HL-60 (cell line): ENCODE measurements at regions not wholly inside any gene's neighbourhood (a gene's known extent, or its start where the extent isn't known, plus 50 kb on each side); places are given as distances from the start of the nearest gene placed in this dataset.
A peak's percentile ranks its signal among the peaks of the same experiment; 100 is the strongest.

Source experiments
- DNase-seq, 2 experiments: peaks; one replicate each; pipeline ENCODE4 v3.0.0-alpha.2; 2010 to 2020; ENCODE audit warnings: low read depth in 1 of 2, low spot score in 1 of 2
- H3K27ac ChIP-seq: fragments of 250-450 bp; sonication (Bioruptor Pico); replicated peaks from 2 replicates; pipeline ENCODE4 v1.5.1; 2020; ENCODE audit warnings: mild to moderate bottlenecking, moderate library complexity
- H3K27me3 ChIP-seq: fragments of 250-450 bp; sonication (Bioruptor Pico); 2 replicates; pipeline ENCODE4 v1.5.1; 2021; ENCODE audit warnings: mild to moderate bottlenecking, moderate library complexity; ENCODE audit not compliant: insufficient read depth, poor library complexity, severe bottlenecking
- H3K4me3 ChIP-seq: replicated peaks from 2 replicates; pipeline ENCODE4 v1.5.1; 2011; ENCODE audit warnings: mild to moderate bottlenecking, control low read depth, low read length; ENCODE audit not compliant: insufficient read depth
- CTCF ChIP-seq: IDR thresholded peaks from one replicate; pipeline ENCODE4 v1.5.1; 2011; ENCODE audit warnings: low read length, control low read depth, inconsistent platforms; ENCODE audit not compliant: insufficient read depth
- GABPA ChIP-seq: IDR thresholded peaks from 2 replicates; pipeline ENCODE4 v1.6.1; 2012; ENCODE audit warnings: low read depth
- POLR2AphosphoS5 ChIP-seq: IDR thresholded peaks from 2 replicates; pipeline ENCODE4 v1.6.1; 2012; ENCODE audit warnings: low read depth
- REST ChIP-seq: IDR thresholded peaks from 2 replicates; pipeline ENCODE4 v1.6.1; 2012; ENCODE audit warnings: low read depth; ENCODE audit not compliant: insufficient replicate concordance
- SPI1 ChIP-seq: IDR thresholded peaks from 2 replicates; pipeline ENCODE4 v1.6.1; 2012; ENCODE audit warnings: low read depth, mild to moderate bottlenecking, borderline replicate concordance

- Histone ChIP-seq H3K27ac (no peak overlapping the region), H3K4me3 (no peak overlapping the region), H3K27me3 (no peaks in the 10 kb centered on the region)
- no peak for DNase-seq
- TF ChIP-seq SPI1 (no peak), CTCF (no peak), POLR2AphosphoS5 (no peak), REST (no peak), GABPA (no peak)
Measured at GRCh38 chr5:8750100-8750499, 795.8 kb downstream of the SEMA5A start.

GRCh38 chr5:8751971-8752370 is 793.9 kb downstream of the SEMA5A start:
- H3K27me3 ChIP-seq = no peaks in the 10 kb centered on the region
- H3K27ac ChIP-seq = no peak overlapping the region
- TF ChIP-seq POLR2AphosphoS5 (no peak), CTCF (no peak), SPI1 (no peak)
- no peak overlapping the region for H3K4me3 ChIP-seq
- no peak for DNase-seq

- DNase-seq = no peak
- TF ChIP-seq REST (no peak), SPI1 (no peak), POLR2AphosphoS5 (no peak), GABPA (no peak)
- H3K27ac ChIP-seq = no peak overlapping the region
- H3K4me3 ChIP-seq = no peak overlapping the region
- no peaks in the 10 kb centered on the region for H3K27me3 ChIP-seq
Measured at GRCh38 chr5:8752595-8752994, 793.3 kb downstream of the SEMA5A start.

GRCh38 chr5:8756498-8757084 is 789.3 kb downstream of the SEMA5A start:
- DNase-seq = peak; percentile 6 to 16
- H3K27ac ChIP-seq = no peak overlapping the region
- no peak overlapping the region for H3K4me3 ChIP-seq
- no peak for TF ChIP-seq POLR2AphosphoS5
- TF ChIP-seq REST = no peak
- no peak for TF ChIP-seq CTCF
- TF ChIP-seq GABPA = no peak
- no peak for TF ChIP-seq SPI1
- H3K27me3 ChIP-seq = no peaks in the 10 kb centered on the region
